ENCODE measurements at regions not wholly inside any gene's neighbourhood (a gene's known extent, or its start where the extent isn't known, plus 50 kb on each side); places are given as distances from the start of the nearest gene placed in this dataset.

GRCh38 chr2:33746208-33746800 lies 147.2 kb upstream of the FAM98A start:
- TF ChIP-seq POLR2A (IDR thresholded peaks at IDR 0.05): no peak
- no peak for TF ChIP-seq CTCF (IDR thresholded peaks at IDR 0.05)
